ENCODE measurements at regions not wholly inside any gene's neighbourhood (a gene's known extent, or its start where the extent isn't known, plus 50 kb on each side); places are given as distances from the start of the nearest gene placed in this dataset.

DNA sequence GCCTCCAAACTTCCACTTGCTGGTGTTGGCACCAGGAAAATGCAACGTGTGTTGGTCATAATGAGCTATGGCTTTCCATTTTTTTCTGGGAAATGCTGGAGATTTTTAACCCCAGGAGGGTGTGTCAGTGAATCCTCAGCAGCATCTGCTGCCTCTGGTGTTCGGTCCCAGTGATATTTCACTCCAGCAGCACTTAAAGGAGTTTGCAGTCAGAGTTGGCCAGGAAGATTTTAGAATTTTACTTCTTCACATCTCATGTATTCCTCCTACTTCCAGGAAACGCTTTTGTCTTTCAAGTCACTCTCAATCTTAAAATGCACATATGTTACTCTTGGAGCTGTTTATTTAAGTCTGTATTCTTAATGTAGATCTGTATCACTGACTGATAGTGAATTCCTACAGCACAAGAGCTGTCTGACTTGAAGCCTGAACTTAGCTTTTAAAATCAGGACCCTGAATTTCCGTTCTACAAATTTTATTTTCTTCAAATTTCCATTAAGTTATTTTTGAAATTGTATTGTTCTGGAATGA, 903.4 kb upstream of the SLC10A2 start:
- no peak for DNase-seq

DNA sequence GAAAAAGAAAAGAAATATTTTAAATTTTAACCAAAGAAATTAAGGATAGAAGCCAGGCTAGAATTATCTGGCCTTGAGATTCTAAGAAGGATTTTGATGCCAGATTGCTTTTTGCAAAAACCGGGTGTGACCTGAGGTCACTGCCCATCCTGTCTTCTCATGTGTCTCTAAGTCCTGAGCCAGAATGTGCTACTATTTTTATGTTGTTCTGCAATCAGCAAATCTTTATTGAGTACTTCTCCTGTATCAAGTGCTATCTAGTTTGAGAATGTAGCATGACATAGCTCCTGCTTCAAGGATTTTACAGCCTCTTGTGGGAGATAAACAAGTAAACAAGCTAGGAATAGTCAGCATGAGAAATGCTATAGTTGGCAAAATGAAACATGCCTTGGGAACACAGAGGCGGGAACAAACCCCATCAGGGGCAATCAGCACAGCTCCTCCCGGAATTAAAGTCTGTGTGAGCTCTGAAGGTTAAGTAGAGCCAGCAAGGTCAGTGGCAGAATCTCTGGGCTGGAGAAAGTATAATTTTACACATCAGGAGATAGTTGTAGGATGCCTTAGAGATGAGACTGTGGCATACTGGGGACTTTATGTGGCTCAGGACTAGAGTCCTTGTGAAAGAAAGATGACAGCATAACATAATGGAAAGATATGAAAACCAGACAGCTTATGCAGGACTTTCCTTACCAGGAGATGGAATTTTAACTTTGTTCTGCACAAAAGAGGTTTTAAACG, 899.5 kb upstream of the SLC10A2 start:
- DNase-seq = no peak

DNA sequence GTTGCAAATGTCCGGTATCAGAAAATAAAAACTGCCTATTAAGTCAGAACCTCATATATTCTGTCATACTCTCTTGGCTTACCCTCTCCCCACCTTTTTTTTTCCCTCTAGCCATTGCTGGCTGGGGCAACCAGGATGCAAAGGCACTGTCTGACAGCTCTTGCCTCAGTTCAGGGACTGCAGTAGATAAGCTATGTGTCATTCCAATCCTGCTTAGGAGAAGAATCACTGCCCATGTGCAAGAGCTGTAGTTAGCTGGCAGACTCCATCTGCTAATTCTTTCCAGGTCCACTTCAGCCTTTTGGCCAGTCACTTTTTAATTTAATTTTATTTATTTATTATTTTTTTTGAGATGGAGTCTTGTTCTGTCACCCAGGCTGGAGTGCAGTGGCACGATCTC, 895.6 kb upstream of the SLC10A2 start:
- no peak for DNase-seq

DNA sequence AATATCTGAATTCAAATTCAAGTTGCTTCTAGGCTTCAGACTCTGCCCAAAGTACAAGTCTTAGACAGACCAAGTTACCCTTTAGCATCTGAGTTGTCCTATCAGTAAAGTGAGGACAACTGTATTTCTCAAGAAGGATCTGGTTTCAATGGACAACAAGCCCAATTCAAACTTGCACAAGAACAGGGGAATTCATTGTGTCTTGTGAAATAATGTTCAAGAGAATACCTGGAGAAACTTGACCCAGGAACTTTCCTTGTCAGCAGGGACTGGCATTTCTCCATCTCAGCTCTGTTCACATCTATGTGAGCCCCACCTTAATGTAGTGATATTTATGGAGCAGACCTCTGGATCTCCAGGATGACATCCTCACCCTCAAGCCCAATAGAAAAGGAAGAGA, 894.9 kb upstream of the SLC10A2 start:
- DNase-seq = no peak

DNA sequence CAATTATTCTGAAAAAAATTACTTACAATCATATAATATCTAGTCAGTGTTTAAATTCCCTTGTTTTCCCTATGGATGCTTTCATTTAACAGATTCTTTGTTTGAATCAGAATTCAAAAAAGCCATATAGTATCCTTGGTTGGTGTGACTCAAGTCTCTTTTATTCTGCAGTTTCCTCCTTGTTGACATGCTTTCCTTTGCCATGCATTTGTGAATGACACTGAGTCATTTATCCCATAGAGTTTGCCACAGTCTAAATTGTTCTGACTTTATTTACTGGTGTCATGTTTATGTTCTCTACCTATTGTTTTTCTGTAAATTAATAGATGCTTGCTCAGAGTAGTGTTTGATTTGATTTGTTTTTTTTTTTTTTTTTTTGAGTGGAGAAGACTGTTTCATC, 893.8 kb upstream of the SLC10A2 start:
- DNase-seq = no peak

DNA sequence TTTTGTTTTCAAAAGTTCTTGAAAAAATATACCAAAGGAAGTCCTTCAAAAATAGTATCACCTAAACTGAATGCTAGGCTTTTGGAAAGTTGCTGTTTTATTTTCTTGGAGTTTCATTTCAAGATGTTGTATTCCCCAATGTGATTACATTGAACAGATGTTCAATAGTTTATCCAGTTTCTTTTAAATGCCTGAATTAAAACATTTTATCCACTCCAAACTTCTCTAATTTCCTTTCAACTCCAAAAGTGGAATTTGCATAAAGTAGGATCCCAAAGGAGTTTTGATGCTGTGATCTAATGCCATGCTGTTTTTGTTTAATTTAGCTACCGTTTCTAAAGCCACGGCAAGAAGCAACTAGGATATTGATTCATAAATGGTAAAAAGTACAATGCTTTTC, 892.5 kb upstream of the SLC10A2 start:
- DNase-seq = no peak

DNA sequence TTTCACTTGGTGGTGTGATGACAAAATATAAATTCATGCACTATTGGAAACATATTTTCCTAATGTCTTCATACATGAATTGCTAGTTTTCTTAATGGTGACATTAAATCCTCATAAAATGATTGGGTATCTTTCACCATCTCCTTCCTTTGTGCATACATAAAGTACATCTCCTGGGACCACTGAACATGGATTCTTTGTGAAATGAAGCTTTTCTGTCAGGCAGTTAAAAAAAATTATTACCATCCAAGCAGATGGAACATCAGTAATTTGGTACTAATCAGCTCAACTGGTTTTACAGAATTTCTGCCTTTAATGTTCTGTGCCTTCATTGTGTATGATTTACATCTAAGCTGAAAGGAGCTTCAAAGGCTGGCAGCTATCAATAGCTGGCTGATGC, 891.7 kb upstream of the SLC10A2 start:
- no peak for DNase-seq

DNA sequence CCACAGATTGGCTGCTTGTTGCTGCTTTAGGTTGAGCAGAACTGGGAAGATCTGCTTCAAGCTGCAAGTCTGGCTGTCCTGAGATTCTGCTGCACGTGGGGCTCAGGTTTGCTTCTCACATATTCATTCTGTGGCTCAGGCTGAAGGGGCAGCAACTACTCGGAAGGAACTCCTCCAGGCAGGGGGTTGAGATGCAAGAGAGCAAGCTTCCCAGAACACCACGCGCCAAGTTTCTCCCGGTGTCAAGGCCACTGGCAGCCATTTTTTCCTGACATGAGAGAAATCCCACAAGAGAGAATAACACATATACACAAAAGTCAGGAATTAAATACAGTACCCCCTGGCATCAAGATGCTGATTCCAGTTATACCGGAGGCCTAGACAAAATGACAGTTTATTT, 887.6 kb upstream of the SLC10A2 start:
- no peak for DNase-seq

DNA sequence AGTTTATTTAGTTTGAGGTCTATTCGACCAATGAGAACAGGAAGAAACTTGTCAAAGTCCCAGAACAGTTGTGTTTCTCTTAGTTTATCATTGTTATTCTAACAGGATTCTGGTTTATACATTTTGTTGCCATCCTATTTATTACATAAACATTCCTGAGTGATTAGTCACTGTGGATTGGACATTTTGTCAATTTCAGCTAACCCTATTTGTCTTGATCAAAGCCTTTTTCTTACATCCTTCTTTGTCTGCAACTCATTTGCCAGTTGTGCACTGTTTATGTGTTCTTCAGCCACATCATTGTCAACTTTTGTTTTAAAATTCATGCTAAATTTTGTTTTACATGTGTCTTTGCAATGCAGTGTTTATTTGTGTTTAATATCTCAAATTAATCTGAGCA, 886.0 kb upstream of the SLC10A2 start:
- no peak for DNase-seq

DNA sequence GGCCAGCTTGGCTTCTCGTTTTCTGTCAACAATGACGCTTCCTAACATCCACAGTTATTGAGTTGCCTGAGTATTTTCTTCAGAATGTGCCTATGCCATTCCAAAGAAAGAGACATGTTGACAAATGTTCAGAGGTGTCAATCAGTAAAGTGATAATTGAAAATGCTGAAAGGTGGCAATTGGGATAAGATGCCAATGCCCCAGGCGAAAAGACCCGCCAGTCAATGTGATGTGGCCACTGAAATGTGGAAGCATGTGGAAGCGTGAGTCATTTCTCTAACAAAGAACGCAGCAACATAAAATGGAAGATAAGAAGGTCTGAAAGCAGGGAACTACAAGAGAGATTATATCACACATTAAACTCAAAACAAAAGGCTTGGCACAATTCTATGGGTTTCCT, 882.2 kb upstream of the SLC10A2 start:
- DNase-seq = no peak

DNA sequence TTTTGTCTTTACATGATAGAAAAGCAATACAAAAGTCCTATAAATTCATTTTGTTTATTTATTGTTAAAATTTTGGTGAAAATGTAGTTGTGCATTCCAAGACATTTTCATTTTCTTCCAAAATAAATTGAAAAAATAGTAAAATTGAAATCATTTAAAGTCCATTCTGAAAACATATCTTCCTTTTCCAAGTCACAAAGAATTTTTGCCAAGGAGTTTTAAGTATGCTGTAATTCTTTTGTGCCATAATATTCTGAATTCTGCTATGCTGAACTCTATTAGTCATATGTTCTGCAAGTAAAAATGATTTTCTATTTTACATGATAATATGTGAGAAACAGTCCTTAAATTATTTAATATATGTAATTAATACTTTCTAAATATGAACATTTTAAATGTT, 879.6 kb upstream of the SLC10A2 start:
- DNase-seq = no peak

DNA sequence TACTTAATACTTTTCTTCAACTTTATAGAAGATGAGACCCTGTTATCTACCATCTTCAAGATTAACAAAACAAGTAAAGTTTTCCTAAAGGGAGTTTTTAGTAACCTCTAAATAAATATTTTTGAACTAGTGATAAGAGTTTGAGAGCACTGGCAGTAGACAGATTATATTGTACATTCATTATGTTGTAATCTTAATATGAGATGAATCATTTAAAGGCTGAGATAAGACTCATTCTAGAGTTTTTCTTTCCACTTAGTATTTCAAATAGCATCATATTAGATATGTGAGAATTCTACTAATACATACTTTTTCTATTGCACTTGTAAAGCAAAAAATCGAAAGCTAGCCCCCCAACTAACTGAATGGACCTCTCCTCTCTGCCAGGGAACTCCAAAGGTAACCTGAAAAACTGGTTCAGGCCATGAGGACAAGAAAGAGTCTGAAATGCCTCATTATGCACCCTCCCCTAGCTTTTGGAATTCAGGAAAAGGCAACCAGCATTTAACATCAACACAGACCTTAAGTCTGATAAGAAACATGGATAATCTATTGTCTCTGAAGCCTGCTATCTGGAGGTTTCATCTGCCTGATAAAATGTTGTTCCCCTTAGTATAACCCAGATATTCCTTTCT, 875.4 kb upstream of the SLC10A2 start:
- no peak for DNase-seq

DNA sequence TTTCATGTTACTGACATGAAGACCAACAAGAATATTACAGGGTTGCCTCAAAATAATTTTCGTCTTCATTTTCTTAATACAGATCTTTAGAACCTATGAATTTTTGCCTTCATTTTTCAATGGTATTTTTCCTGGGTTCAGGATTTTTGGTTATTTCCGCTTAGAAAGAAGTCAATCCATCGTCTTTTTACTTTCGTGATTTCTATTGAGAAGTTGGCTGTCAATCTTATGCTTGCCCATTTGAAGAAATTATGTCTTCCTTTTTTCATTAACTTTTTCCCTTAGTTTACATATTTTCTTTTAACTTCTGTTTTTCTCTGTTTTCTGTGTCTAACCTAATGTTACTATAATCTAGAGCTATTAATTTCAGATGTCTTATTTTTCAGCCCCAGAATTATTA, 868.9 kb upstream of the SLC10A2 start:
- no peak for DNase-seq

DNA sequence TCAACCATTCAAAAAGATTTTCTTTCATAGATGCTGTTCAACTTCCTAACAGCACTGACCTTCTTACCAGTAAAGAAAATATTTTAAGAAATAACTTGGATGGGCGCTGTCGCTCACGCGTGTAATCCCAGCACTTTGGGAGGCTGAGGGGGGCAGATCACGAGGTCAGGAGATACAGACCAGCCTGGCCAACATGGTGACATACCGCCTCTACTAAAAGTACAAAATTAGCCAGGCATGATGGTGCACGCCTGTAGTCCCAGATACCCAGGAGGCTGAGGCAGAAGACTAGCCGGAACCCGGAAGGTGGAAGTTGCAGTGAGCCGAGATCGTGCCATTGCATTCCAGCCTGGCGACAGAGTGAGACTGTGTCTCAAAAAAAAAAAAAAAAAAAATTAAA, 865.7 kb upstream of the SLC10A2 start:
- no peak for DNase-seq

DNA sequence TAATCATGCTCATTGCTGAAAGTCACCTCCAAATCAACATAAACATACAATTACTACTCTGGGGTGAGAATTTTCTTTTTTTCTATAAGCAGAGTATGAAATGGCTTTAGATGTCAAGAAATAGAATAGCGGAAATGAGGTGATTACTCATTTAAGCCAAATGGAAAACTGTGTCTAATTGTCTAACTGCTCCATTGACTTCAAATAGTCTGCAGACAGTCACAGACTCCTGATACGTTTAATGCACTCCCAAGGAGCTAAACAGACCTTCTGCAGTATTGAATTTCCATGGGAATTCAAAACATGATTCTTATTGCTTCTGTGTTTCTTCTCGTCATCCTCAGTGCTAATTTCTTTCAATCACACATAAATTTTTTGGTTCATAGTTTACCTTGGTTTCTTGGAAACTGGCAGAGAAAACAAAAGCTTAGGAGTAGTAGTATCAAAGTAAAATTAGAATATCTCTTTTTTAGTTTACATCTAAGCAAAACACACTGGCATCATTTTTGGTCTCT, 865.2 kb upstream of the SLC10A2 start:
- no peak for DNase-seq

DNA sequence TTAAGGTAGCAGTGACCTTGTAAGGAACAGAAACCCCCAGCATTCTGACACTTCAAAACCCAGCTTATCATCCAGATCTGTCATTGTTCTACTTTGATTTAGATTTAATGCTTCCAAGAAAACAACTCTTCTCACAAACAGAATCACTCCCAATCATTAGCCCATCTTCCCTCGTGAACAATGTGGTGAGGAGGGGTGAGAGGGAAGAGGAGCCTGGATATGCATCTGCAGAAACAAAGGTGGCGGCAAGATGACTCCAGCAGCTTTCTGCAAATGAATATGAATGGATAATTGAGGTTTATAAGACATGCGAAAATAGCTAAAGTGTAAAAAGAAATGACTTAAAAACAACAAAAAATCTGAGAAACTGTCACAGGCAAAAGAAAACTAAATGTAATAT, 859.9 kb upstream of the SLC10A2 start:
- DNase-seq = no peak

DNA sequence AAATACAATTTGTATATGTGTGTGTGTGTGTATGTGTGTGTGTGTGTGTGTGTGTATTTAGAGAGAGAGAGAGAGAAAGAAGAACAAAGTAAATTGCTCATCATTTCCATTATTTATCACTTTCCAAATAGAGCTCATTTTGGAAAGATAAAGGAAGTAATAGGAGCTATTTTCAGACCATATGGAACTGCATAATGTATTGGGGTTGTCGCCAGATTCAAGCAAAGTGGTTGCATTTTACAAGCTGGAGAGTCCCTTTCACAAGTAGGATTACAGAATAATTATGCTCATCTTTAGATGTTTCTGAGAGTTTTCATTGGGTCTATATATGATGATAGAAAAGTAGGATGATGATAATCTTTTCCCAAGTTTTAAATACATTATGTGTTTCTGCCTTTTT, 842.7 kb upstream of the SLC10A2 start:
- DNase-seq = no peak

DNA sequence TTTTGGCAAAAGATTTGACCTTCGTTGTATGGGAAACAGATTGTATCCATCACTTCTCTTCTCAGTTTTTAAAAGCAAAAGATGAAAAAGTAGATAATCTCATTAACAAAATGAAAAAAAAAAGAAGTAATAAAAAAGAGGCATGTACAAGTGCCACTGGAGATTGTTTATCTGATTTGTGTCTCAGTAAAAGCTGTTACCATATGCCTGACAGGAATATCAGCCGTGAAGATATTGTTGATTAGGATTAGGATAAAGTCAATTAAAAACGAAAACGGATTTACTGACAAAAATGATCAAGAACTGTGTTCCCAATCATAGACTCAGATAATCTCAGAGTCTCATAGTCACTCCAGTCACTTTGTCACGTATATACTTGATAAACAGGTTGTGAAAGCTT, 842.1 kb upstream of the SLC10A2 start:
- no peak for DNase-seq

DNA sequence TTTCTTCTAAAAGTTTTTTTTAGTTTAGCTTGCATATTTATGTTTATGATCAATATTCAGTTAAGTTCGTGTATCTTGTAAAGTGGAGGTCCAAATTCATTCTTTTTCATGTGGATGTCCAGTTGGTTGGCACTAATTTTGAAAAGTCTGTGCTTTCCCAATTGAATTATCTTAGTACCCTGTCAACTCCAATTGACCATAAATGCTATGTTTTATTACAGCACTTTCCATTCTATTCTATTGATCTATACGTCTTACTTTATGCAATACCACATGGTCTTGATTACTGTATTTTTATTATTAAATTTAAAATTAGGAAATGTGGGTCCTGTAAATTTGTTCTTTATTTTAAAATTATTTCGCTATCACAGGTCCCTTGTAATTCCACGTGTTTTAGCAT, 837.6 kb upstream of the SLC10A2 start:
- no peak for DNase-seq

DNA sequence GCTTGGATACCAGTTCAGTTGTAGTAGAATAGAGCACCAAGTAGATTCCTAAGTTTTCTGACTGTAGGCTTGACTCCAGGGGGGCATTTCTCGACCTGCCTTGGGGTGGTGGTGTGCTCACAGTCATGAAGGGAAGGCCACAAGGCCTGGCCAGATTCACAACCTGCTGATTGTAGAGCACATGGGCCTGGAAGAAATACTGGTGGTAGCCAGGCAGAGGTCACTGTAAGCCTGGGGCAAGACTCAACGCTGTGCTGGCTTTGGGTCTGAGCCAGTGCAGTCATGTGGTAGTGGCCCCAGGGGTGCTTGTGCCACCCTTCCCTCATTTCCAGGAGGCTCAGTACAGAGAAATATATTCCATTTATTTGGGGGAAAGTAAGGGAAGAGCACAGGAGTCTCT, 832.3 kb upstream of the SLC10A2 start:
- no peak for DNase-seq

DNA sequence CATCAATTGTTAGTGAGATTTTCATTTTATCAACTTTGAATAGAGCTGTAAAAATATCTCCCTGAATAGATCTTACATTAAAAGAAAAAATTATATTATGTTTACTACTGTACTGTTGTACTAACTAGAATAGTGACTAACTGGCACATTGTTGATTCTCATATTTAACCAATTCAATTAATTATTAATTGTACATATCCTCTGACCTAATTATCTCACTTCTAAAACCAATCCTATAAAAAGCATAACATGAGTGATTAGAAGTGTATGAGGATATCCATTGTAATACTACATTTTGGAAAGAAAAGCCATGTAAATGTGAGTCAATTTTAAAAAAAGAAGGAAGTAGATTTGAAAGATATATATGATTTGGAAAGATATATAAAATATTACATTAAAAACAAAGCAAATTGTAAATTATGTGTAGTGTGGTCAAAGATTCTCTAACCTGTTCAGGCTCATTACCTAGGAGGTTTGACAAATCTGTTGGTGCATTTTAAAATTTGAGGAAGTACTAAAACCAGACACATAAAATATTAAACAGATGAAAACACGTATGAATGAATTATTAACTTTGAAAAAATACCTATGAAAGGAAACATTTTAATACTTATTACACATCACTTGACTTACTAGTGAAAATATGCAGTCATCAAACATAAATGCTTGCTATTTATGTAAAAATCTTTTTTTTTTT, 829.8 kb upstream of the SLC10A2 start:
- DNase-seq = no peak

DNA sequence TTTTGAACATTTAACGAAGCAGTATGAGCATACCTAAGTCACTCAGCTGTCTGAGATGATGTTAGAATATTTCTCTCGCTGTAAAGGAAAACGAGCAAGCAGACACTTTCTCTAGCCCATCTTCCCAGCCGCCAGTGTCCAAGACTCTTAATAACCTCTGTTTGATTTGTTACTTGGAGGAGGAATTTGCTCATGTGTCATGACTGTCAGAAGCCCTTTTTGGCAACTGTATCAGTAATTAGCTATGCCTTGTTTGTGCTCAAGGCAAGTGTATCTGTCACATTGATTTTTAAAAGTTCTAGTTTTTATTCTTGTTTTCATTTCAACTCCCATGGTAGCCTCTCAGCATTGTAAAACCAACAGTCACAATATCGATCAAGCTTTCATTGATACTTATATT, 828.4 kb upstream of the SLC10A2 start:
- DNase-seq = no peak

DNA sequence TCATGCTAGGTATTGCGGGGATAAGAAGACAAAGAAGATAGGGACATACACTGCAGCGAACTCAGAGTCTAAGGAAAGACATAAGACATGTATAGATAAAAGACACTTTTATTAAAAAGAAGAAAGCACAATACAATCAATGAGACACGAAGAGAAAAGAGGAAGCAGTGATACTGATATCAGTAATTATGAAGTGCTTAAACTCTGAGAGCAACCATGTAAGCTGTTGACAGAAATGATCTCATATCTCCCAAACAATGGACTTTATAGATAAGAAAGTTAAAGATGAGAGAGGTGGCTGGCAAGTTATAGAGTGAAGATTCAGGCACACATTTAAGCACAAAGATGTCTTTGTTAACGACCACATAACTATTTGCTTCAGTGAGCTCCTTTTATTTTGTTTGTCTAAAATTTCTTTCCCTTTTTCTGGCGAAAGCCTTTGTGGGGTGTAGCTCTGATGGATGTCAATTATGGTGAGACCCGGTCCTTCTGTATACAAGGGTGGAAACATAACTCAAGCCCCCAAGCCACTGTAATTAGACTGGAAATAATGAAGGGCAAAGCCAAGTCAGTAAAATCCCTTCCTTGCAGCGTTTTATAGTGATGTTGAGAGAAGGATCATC, 818.0 kb upstream of the SLC10A2 start:
- no peak for DNase-seq

DNA sequence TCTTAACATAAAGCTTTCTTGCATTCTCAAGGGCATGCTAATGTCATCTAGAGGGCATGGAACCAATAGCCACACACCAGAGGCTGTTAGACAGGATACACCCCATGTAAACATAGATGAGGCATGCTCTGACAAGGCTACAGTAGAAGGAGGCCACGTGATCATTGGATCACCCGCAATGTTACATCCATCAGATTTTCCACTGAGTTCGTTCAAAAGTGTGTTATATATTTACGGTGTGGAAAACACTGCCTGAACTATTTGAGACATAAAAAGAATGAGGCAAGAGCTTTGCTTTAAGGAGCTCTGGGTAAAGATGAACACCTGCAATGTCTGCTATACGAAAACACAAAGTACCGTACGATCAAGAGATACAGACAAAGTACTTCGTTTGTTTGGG, 817.5 kb upstream of the SLC10A2 start:
- DNase-seq = no peak

Measured in KG1 (cell line).